Astrocyte of the spinal cord (primary cell): ENCODE measurements at regions not wholly inside any gene's neighbourhood (a gene's known extent, or its start where the extent isn't known, plus 50 kb on each side); places are given as distances from the start of the nearest gene placed in this dataset.

Experiments used
- DNase-seq: peaks from one replicate; pipeline ENCODE4 v3.0.0; 2011; ENCODE audit warnings: low read depth, low spot score
- H3K4me3 ChIP-seq: 2 replicates; pipeline ENCODE4 v1.5.1; 2011; ENCODE audit warnings: low read depth, mild to moderate bottlenecking, low read length, moderate library complexity
- in situ Hi-C: cut with HindIII; loops from 2 replicates; pipeline ENCODE4 v1.10.0; 2017; ENCODE audit warnings: low sequenced_read_pairs
- TF ChIP-seq, protein P1 (sequence below): IDR thresholded peaks from 2 replicates; pipeline ENCODE4 v1.5.1; 2012; ENCODE audit warnings: low read depth, mild to moderate bottlenecking, low read length, inconsistent platforms

DNA sequence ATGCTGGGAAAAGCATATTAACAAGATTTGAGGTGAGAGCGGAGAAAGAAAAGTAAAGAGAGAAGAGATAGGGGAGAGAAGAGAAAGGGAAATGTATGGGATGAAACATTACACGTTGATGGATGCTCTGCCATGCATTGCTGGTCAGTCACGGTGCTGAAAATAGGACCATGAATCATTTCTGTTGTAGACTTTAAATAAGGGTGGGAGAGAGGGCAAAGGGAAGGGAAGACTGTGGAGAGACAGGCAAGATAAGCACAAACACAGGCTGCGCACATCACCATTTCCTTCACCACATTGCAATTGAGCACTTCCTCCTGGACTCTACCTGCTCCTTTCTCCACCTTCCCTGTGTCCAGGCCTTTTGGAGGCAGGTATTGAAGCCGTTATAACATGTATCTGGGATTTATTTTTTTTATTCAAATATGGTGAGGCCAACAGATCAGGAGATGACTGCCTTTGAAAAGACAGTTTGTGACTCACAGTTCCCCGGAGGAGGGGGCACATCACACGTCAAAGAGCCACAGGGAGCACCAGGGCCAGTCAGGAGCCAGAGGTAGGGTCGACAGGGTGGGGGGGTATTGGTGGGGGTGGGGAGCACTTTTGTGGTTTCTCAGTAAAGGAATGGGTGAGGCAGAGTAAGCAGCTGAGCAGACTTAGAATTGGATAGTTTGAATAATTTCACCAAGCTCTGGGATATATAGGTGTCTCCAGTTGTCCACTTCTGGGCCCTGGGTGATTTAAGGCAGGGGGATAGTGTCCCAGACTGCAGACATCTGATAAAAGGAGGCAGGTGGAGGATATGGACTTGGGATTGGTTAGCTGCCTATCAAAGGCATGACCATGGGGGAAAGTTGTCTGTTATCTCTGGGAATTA, 372.8 kb upstream of the ST6GAL2 start:
- H3K4me3 ChIP-seq = no peak overlapping the region
- no peak for DNase-seq
- in situ Hi-C loops = no loop called here
- TF ChIP-seq, protein P1, sequence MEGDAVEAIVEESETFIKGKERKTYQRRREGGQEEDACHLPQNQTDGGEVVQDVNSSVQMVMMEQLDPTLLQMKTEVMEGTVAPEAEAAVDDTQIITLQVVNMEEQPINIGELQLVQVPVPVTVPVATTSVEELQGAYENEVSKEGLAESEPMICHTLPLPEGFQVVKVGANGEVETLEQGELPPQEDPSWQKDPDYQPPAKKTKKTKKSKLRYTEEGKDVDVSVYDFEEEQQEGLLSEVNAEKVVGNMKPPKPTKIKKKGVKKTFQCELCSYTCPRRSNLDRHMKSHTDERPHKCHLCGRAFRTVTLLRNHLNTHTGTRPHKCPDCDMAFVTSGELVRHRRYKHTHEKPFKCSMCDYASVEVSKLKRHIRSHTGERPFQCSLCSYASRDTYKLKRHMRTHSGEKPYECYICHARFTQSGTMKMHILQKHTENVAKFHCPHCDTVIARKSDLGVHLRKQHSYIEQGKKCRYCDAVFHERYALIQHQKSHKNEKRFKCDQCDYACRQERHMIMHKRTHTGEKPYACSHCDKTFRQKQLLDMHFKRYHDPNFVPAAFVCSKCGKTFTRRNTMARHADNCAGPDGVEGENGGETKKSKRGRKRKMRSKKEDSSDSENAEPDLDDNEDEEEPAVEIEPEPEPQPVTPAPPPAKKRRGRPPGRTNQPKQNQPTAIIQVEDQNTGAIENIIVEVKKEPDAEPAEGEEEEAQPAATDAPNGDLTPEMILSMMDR = no peak

DNA sequence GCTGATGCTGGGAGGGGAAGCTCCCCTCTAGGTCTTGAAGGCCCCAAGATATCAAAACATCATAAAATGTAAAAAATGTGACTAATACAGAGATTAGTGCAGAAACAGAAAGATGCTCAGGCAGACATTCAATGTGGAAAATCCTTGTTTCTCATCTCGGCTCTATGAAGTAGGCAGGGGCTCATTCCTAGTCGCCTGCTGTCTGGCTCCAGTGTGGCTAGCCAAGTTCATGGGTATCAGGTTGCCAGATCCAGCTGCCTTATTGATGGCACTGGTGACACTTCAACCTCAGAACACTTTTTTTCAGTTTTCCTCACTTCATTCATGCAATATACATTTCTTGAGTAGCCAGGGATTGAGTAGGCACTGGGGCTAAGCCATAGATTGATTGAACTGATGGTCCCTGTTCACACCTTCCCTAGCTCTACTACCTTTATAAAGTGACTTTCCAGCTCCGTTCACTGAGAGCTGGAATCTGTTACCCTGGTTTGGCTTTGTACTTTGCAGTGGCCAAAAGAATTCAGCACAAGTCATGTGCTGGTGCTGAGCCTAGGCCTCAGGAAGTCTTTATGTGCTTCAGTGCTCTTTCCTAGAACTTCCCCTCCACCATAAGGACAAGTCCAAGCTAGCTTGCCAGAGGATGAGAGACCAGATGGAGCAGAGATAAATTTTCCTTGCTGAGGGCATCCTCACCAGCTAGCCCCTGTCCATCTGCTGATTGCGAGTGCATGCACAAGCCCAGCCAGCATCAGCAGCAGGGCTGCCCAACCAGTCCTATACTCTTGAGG, 373.6 kb upstream of the ST6GAL2 start:
- in situ Hi-C loops = no loop called here
- TF ChIP-seq, protein P1 = no peak
- H3K4me3 ChIP-seq = no peak overlapping the region
- DNase-seq = no peak

DNA sequence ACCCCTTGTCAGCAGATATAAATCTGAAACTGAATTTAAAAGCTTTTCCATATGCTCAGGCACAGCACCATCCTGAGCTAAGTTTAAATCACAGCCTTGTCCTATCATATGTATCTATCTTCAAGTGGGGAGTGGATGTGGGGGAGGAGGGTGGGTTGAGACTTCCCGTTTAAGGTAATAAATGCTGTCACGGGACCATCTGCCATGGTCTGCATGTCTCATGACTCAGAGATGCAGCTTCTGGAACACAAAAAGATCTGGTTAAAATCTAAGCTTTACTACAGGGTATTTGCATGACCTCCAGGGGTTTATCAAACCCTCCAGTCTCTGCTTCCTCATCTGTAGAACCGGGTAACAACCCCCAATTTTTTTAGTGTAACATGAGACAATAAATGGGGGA, 377.7 kb upstream of the ST6GAL2 start:
- no peak overlapping the region for H3K4me3 ChIP-seq
- in situ Hi-C loops = no loop called here
- DNase-seq = no peak
- TF ChIP-seq, protein P1 = no peak

DNA sequence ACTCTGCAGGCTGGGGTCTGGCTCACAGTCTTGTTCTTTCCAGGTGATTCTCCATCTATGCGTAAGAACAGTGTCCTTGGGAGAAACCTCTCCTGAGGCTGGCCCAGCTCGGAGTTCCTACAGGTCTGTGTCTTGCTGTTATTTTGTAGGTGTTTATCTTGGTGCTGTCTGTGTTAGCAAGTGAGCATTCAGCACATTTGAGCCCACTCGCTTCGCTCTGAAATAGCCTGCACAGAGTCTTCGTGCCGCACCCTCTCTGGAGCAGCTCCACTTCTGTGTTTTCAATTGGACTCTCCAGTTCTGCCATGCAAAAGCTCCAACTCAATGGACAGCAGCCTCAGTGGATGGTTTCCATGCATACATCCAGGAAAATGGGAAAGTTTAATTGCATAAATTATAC, 378.2 kb upstream of the ST6GAL2 start:
- TF ChIP-seq, protein P1 = no peak
- no peak for DNase-seq
- in situ Hi-C loops = no loop called here
- H3K4me3 ChIP-seq = no peak overlapping the region

DNA sequence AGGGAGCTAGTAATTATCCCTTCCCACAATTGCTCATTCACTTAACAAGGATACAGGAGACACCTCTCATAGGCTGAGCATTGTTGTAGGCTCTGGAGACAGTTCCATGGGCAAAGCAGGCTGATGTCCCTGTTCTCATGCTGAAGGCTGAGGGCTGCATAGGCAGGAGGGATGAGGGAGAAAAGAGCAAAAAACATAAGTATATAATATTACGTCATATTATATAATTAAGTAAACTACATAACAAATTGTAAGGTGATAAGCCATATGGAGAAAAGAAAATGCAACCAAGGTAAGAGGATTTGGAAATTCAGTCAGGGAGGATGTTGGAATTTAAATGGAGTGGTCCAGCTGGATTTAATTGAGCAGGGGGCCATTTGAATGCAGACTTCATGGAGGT, 380.6 kb upstream of the ST6GAL2 start:
- in situ Hi-C loops = no loop called here
- no peak overlapping the region for H3K4me3 ChIP-seq
- TF ChIP-seq, protein P1 = no peak
- no peak for DNase-seq

DNA sequence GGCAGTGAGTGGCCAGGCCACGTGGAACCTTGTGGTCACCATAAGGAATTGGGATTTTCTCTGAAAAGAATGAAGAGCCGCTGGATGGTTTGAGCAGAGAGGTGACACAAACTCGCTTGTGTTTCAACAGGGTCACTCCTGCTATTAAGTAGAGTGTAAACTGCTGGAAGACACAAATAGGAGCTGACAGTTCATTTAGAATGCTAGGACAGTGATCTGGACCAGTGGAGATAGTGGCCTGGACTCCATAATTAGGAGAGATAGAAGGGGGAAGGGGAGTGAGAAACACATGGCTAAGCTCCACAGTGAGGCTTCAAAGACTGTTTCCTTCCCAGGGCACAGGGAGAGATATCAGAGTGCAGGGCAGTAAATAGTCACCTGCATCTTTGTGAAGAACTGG, 381.1 kb upstream of the ST6GAL2 start:
- no peak for DNase-seq
- TF ChIP-seq, protein P1 = no peak
- no peak overlapping the region for H3K4me3 ChIP-seq
- in situ Hi-C loops = no loop called here
